ENCODE measurements at regions not wholly inside any gene's neighbourhood (a gene's known extent, or its start where the extent isn't known, plus 50 kb on each side); places are given as distances from the start of the nearest gene placed in this dataset.

GRCh38 chr4:189613207-189613606 lies 327.5 kb upstream of the FRG1 start:
- no peak for TF ChIP-seq CTCF (IDR thresholded peaks at IDR 0.05; ENCODE audit: low read length)
- no peak for TF ChIP-seq EZH2 (optimal IDR thresholded peaks at IDR 0.05; ENCODE audit: low read depth, low read length)
